Stimulated activated CD4-positive, alpha-beta T cell treated with anti-CD3 and anti-CD28 coated beads, Interleukin-4, amount 100 ng/mL, for 4 hours (primary cell): ENCODE measurements at regions not wholly inside any gene's neighbourhood (a gene's known extent, or its start where the extent isn't known, plus 50 kb on each side); places are given as distances from the start of the nearest gene placed in this dataset.

Source experiments
- DNase-seq, 2 experiments: peaks; one replicate each; pipeline ENCODE4 v3.0.0-alpha.2; 2020

- DNase-seq = no peak
Observed at GRCh38 chr16:86166414-86166813, 267.5 kb downstream of the IRF8 start.

DNA sequence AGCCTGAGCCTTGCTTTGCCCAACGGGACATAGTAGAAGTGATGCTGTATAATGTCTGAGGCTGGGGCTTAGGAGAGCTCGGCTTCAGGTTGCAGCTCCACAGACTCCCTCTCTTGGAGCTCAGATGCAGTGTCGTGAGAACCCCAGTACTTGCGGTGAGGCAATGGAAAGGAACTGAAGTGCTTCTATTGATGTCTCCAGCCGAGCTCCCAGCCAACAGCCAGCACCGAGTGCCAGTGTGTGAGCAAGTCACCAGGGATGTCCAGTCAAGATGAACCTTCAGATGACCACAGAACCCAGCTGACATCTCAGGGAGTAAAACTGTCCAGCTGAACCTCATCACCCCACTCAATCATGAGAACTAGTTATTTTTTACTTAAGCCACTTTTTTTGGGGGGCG lies 268.1 kb downstream of the IRF8 start:
- no peak for DNase-seq

GRCh38 chr16:86170720-86171119 lies 271.8 kb downstream of the IRF8 start:
- no peak for DNase-seq

DNA sequence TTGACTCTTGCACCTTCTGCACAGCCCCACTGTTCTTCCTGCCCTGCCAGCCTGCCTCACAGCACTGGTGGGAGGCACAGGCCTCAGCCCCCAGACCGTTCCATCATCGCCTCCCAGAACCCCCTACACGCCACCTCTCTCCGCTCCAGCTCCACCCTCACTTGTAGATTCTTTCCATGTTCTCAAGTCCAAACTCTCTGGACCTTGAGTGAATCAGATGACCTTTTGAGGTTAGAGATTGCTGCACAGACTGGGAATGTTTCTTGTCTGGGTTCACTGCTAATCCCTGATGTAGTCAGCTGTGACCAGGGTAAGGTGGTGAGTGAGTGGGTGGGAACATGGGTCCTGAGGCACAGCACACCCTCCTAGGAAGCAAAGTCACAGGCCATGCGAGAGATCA lies 272.4 kb downstream of the IRF8 start:
- DNase-seq = no peak

DNA sequence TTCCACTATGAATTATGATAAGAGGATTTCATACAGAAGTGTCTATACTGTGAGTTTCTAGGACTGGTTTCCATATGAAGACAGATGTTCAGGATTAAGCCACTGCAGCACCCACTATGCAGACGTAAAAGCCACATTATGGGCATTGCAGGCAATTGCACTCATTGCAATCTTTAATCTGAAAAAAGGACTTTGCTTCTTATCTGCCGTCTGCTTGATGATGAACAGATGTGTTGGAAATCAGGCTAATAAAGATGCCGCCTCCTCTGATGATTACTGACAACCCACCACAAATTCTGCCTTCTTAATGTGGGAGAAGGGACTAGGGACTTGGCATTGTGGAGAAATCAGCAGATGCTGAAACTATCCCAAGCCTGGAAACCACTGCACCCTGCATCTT lies 276.9 kb downstream of the IRF8 start:
- DNase-seq = no peak

- DNase-seq = no peak
Observed at GRCh38 chr16:86176462-86176861, 277.5 kb downstream of the IRF8 start.

DNA sequence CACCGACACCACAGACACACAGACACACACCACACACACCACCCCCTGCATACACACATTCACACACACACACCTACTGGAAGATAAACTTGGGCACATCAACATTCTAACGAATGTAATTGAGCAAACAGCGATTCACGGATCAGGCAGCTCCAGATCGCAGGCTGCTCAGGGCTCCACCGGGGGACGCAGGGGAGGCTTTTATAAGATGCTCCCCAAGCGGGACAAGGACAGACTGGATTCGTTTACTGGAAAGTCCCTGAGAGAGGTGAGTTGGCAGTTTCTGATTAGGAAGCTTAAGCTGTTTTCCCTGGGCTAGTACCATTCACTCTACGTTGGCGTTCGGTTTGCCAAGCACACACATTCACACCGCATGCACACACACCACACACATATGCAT lies 281.3 kb downstream of the IRF8 start:
- DNase-seq = no peak

DNA sequence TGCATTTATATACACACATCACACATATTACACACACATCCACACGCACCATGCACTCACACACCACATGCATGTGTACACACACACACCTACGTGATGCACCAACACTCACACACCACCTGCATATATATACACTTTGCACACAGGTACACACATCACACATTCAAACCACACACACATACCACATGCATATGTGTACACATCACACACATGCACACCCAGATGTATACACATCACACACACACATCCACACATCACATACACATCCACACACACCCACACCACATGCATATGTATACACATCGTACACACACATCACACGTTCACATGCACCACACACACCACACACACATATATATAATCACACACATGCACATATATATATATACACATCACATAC lies 281.8 kb downstream of the IRF8 start:
- no peak for DNase-seq

DNA sequence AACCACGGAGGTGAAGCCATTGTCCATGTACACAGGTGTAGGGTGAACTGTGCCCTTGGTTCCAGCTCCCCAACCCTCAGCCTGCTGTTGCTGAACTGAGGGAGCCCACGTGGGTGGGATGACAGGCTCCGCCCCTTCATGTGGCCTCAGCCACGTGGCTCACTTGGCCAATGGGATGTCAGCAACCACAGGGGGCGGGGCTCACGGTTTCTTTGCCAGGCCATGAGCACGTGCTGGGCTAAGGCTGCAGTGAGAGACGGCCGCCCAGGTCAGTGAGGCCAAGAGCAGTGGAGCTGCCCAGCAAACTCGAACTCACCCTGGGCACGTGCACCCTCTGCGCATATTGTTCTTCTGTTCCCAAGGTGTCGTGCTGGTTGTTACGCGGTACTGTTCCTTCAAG lies 282.6 kb downstream of the IRF8 start:
- DNase-seq = no peak

DNA sequence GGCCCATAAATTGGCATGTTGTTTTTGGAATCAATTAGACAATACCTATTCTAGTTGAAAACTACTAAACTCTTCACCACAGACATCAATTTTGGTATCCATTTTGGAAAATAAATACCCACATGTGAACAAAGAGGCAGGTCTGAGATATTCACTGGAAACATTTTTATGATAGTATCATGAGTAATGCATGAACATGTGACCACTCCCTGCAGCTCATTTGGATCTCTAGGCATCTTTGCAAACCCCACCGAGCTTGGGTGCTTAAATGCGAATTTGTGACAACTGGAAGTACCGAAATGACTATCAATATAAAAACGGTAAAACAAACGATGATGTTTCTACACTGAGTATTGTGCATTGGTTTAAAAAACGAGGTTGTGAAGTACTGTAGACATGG lies 285.2 kb downstream of the IRF8 start:
- no peak for DNase-seq

DNA sequence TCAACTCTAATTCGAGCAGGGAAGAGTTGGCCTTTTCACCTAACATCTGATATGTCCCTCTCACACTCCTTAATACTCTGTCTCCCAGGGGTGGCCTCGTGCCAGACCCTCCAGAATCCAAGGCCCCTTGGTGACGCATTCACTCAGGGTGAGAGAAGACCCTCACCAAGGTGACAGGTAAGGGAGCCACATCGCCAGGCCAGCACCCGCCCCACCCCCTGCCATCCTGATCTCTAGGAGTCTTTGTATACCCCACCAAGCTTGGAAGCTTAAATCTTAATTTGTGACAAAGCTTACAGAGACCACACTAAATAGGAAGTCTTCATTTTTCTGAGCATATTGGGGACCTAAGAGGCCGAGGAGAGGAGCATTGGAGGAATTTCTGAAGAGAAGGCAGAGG lies 286.1 kb downstream of the IRF8 start:
- no peak for DNase-seq

- DNase-seq = no peak
Observed at GRCh38 chr16:86186313-86186712, 287.4 kb downstream of the IRF8 start.

GRCh38 chr16:86189934-86190333 lies 291.0 kb downstream of the IRF8 start:
- DNase-seq = no peak

GRCh38 chr16:86191663-86192062 lies 292.7 kb downstream of the IRF8 start:
- no peak for DNase-seq

GRCh38 chr16:86193528-86194193 lies 294.7 kb downstream of the IRF8 start:
- DNase-seq = no peak

DNA sequence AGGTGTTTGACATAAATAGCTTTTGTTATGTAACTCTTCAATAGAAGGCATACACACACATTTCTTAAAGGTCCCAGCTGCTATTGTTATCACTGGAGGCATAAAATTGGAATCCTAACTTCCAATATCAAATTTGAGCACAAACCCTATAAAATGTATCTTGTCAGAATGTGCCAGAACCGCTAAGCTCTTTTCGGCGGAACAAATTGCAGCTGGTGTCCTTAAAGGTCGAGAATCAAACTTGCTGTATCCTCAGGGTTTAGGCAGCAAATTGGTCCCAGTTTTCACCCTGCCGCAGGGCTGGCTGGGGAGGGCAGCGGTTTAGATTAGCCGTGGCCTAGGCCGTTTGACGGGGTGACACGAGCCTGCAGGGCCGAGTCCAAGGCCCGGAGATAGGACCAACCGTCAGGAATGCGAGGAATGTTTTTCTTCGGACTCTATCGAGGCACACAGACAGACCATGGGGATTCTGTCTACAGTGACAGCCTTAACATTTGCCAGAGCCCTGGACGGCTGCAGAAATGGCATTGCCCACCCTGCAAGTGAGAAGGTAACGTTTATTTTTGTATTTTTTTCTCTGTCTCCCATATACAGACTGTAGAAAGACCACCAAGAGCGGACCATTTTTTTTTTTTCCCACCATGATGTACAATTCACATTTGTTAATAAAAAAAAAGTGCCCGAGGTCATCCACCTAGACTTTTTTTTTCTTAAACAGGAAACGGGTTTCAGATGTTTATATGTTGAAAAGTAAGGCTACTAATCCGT lies 297.1 kb downstream of the IRF8 start:
- DNase-seq = no peak

DNA sequence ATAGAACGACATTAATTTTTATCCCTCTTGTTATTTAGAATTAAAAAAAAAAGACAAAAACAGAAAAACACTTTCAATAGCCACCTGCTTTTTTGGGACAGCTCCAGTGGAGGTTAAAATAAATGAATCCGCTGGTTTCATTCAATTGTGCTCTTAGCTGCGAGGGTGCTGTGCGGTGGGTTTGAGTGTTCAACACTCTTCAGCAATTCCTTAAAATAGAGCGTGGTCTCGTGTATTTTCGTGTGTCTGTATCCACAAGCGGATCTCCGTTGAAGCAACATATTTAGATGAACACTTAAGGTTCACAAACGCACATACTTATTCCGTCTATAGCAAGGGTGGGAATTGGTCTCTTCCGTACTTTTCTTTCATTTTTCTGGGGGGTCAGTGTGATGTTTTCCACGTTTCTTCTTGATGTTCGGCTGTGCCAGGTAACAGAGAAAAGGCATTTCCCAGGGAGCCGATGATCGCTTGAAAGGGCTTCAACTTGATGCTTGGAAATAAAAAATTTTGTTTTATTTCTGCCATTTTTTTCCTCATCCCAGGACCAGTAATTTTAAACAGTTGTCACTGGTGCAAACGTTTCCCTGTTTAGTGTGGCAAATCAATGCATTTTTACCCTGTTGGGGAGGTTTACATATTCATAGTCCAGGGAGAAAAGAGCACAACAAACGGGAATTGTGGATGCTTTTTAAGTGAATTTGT lies 297.9 kb downstream of the IRF8 start:
- no peak for DNase-seq

DNA sequence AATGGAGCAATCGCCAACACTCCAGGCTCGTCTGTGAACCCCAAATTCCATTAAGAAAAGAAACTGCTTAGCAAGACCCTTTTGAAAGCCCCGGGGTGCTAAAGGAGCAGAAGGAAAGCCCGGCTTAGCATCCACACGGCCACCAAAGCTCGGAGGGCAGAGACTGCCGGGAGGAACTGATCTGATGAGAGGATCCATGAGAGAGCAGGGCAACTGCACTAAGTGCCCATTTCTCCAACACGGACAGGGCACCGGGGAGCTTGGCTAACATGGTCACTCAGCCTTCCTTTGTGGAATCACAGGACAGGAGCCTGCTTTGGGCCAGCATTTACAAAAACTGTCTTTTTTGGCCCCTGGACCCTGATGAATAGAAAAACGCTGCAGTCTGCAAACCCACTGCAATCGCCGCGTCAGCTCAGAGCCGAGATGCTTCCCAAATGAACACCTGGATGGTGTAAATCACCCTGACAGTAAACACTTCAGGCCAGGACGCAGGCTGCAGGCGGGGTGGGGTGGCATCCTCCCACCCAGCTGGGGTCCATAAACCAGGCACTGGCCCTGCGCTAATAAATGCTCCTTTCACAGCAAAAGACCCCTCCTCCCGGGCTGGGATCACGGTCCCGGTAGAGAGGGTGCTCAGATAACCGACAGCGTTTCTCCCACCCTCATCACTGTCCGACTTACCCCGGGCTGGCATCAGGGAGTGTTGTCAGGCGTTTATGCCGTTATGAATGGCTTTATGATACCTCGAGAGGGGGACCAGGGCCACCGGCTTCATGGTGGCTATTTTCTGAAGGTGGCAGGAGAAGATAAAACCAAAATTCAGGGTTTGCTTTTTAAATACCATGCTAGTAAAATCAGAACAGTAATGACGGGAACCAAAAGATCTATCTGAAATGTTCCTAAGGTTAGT lies 299.5 kb downstream of the IRF8 start:
- no peak for DNase-seq

- no peak for DNase-seq
Observed at GRCh38 chr16:86199182-86199581, 300.2 kb downstream of the IRF8 start.

GRCh38 chr16:86199871-86200695 lies 301.1 kb downstream of the IRF8 start:
- DNase-seq = no peak

DNA sequence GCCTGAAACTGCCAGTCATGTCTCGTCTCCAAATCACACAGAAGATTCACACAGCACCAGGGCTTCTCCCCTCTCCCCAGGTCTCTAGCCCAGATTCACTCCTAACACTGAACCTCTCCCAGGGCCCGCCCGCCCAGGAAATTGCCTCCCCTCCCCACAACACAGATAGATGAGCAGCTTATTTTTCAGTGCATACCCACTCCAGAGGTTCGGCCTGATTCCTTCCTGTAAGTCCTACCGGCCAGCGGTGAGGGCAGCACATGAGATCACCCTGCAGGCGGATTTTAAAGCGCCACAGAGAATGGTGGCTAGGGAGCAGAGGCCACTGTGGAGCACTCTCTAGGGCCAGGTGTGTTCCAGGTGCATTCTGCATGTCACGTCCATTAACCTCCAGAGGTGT lies 301.8 kb downstream of the IRF8 start:
- no peak for DNase-seq

DNA sequence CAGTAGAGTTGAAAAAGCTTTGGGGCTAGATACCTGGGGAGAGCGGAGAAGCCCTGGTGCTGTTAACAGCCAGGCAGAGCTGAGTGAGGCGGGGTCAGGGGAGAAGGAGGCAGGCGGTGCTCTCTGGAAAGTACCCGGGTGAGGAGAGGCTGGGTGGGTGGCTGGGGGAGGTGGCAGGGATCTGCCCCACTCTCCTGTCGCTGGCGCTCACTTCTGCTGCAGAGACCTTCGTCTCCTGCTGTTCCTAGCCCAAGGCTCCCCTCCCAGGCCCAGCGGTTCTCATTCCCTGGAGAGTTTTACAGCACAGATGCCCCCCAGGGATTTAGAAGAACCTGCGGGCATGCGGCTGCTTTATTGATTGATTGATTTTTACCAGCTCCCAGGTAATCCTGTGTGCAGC lies 302.8 kb downstream of the IRF8 start:
- no peak for DNase-seq
